AG08396 (cell line): ENCODE measurements at regions not wholly inside any gene's neighbourhood (a gene's known extent, or its start where the extent isn't known, plus 50 kb on each side); places are given as distances from the start of the nearest gene placed in this dataset.

Source experiments
- DNase-seq: peaks from one replicate; pipeline ENCODE4 v3.0.0; 2012; ENCODE audit warnings: low spot score, mixed read lengths

- DNase-seq: no peak
Observed at GRCh38 chr7:25844102-25844870, 307.7 kb upstream of the NFE2L3 start.

- DNase-seq: no peak
Observed at GRCh38 chr7:25845464-25845863, 306.5 kb upstream of the NFE2L3 start.

DNA sequence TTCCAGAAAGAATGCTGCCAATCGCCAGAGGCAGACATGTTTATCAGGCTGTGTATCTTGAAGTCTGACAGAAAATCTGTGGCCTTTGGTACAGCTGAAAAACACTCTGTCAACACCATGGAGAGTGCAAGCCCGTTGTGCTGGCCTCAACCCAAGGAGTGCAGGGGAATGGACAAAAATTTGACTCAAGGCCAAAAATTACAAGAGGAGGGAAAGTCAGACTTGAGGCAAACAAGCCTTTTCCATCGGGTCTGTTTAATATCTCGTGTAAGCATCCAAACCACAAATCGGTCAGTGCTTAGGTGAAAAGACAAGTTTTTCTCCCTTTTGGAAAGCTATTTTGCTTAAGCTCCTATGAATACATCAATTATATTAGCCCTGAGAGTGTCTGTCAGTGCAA is 305.3 kb upstream of the NFE2L3 start:
- peak; percentile 66 for DNase-seq

DNA sequence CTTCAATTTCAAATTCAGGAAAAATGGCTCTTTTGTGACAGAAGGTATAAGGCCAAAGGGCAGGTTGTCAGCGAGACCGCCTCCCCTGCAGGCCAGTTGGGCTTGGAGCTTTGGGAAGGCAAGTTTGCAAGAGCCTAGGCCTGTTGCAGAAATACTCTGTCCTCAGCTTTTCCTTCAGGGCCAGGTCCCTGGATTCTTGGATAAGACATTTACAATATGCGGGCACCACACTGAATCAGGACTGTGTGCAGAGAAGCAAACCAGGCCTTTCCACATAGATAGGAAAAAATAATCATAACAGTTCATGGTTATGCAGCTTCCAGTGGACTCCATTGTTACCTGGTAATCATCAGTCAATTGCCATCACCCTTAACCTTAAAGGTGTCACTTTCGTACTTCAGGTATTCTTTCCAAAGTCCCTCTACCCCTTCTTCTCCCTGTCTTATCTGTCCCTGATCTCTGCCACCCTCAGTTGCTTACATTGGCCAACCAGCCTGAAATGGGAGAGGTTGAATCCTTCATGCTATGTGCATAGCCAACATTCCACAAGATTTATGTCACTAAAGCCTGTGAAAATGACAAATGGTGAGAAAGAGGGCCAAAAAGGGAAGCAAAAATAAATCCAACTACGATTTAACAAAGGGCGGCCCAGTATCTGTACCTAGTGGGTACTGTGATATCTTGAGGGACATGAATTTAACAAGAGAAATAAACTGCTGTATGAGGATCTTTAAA is 304.5 kb upstream of the NFE2L3 start:
- no peak for DNase-seq

DNA sequence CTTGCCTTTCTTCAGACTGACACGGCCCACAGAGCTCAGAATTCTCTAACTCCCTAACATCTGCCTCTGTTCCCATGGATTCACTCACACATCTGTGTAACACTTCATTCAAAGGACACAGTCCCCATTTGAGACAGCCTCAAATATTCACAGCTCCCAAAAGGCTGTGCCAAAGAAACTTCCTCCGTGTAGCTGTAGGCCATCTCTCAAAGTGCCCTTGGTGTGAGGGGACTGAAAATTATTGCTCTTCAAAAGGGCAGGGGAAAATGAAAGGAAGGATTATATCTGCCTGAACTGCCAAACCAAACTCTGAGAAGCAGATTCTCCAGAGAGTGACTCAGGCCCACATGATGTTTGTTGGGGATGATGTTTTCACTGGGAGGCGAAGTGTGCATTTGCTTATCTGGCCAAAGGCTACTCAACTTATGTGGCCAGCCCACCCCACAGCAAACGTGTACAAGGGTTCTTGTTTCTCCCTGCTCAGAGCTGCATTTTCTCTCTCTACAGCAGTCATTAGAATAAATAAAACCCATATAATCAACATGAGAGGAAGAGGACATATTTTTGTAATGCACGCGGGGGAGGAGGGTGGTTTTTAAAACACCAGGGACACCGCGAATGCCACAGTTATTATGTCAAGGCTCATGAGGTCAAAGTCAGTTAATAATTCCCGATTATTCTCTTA is 302.4 kb upstream of the NFE2L3 start:
- DNase-seq: peak; percentile 73

DNA sequence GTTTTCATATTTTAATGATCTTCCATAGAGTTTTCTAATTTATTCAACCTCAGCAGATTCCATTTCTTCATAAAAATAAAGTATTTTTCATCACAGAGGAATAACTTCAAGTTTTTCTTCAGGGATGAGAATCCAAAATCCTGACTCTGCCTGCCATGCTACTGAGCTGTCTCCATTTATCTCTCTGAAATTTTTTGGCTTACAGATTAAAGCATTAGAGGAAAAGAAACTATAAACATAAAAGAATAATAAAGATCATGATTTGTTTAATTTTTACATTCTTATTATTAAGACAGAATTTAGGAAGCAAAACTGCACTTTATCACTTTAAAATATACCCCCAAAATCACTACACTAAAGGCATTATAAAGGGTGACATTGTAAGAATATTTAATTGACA is 301.8 kb upstream of the NFE2L3 start:
- no peak for DNase-seq

- DNase-seq: no peak
Observed at GRCh38 chr7:25850735-25851134, 301.3 kb upstream of the NFE2L3 start.

DNA sequence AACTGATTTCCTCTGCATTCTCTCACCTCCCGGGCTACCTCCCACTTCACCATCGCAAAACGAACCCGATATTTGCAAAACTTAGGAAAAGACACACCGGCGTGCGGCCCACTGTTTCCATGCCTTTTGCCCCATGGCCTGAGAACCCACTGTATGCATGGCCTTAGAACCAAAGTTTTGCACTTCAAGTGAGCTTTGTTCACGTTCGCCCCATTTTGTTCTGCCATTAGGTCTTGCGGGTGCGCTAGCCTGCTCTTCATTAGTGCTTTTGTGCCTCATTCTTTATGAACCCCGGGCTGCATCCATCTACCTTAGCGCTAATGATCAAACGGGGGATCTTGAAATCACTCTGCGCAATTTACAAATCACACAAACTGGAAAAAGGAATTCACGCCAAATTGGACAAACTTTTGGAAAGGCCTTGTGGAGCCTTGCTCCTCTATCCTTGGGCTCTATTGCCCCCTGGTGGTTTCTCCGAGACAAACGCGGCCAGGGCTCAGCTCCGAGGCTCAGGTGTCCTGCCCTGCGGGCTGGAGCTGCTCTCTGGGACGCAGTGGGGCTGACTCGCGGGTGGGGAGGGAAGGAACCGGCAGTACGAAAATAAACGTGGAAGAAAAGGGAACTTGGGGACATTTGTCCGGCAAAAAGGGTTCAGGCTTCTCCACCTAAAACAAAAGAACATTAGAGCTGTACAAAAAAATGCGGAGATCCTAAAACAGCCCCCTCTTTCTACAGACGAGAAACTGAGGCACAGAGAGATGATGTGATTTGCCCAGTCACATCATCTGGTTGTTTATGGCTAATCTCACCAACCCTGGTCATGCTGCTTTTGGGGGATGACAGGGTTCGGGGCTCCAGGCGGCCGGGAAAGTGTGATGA is 300.4 kb upstream of the NFE2L3 start:
- DNase-seq: peak; percentile 69

GRCh38 chr7:25852211-25852938 is 299.6 kb upstream of the NFE2L3 start:
- DNase-seq: no peak

DNA sequence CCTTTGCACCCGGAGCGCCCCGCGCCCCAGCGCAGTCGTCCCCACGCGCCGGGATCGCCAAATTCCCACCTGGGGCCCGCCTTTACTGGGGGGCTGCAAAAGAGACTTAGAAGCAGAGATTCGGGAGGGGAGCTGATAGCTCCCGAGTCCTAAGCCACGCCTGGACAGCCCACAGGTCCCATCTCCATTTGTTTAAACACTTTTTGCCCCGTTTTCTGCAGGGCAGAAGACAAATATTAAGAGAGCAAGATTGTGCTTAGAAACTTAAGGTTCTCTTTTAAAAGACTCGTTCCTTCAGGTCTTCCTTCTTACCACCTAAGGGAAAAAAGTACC is 299.1 kb upstream of the NFE2L3 start:
- no peak for DNase-seq

- no peak for DNase-seq
Observed at GRCh38 chr7:25853314-25853713, 298.7 kb upstream of the NFE2L3 start.

DNA sequence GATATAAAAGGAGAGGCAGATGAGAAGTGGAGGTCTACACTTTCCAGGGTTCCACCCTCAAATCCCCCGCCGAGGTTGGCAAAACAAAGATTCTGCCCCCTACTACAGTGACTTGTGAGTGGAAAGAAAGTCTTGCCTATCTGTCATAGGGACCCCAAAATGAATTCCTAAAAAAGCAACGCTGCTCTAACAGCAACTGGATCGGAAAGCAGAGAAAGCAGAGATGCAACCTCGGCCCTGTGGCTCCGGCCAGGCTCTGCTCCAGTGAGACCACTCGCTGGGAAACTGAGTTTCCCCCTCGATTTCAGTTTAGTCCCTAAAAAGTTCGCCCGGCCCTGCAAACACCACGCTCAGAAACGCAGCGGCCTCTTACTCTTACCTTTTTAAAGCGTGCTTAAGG is 297.9 kb upstream of the NFE2L3 start:
- DNase-seq: no peak

- DNase-seq: peak; percentile 92
Observed at GRCh38 chr7:25854608-25855497, 297.1 kb upstream of the NFE2L3 start.

DNA sequence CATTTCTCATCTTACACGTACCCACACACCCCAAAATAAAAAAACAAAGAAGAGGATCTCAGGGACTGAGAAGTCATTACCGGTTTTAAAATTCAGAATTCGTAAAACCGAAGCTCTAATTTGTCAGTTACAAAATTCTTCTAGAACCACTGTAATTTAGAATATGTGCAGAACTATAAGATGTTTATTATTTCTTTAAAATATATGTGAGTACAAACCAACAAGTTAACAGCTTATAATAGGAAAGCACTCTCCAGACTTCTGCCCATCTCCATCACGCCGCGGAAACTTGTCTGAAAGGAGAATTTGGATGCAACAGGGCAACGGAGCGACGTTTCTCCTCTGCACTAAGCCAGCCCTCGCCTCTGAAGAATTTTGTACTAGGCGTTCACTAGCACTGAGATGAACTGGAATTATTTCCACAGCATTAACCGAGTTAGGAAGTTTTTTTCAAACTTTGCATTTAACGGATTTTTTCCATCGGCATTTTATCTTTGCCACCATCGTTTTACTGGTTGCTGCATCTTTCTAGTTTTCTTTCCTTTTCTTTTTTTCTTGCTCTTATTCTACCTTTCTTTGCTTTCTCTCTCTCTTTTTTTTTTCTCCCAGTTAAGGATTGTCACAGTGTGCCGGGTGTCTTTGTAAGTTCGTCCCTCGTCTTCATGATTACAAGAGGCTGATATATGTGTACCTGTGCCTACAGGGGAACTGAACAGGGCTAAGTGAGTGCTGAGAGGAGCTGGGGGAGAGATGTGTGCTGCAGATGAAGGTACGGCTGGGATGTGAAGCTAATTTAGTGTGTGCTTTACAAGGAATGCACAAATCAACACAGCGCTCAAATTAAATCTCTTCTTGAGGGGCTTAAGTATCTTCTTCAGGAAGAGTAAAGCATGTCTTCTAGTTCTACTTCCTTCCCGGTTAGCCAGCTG is 295.9 kb upstream of the NFE2L3 start:
- no peak for DNase-seq

- no peak for DNase-seq
Observed at GRCh38 chr7:25857376-25858067, 294.5 kb upstream of the NFE2L3 start.

DNA sequence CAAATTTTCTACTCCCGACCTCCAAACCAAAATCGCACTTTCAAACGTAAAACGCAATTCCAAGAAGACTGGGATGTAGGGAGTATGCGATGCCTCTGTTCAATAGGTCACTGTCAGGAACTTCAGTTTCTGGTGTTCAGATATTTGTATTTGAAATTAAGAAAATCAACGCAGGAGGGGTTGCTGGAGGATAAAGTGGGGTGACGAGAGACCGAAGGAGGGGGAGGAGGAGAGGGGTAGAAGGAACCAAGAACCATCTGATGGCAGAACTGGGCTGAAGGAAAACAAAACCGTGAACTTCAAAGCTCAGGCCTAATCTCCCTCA is 293.8 kb upstream of the NFE2L3 start:
- DNase-seq: no peak

DNA sequence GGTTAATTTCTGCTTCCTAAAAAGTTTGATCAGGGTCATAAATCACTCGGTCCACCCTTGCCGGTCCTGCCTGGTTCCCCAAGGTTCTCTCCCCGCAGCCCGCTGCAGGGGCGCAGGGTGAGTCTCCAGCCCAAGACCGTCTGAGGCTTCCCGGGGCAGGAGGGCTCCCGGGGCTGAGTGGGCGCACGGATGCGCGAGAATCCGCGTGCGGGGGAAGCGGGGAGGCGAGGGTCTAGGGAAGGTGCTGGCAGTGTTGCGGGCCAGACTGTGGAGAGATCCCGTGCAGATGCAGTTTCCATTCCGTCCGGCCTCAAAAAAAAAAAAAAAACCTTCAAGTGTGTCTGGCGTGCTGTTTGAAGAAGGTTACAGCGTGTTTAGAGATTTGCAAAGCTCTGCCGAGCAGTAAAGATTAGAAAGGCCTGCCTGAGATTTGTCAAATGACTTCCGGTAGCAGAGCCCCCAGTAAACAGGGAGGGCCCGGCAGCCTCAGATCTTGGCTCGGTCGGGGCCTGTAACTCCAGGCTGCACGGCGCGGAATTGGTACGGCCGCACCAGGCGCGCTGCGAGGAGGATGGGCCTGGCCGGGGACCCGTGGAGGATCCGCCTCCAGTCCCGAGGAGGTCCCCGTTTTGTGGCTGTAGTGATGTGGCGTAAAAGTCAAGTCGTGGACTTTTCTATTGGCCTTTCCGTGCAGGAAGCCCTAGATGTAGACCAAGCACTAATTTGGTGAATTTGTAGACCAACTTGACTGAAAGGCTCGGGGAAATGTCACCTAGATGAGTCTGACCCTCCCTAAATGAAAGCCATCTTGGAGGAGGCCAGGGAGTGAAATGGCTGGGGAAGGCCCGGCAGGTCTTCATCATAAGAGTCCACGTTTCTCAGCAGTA is 293.2 kb upstream of the NFE2L3 start:
- no peak for DNase-seq
